HUDEP-2 (cell line): ENCODE measurements at regions not wholly inside any gene's neighbourhood (a gene's known extent, or its start where the extent isn't known, plus 50 kb on each side); places are given as distances from the start of the nearest gene placed in this dataset.
"Not testable (repeated sequence)": the region's sequence is repeated elsewhere in the genome, so short reads cannot be mapped to it uniquely, and the experiment has no call there.

Experiments
- DNase-seq, 76 experiments: peaks; one replicate each; lab custom pipeline; 2025; ENCODE audit not compliant: unreplicated experiment in 76 of 76; lab: John Stamatoyannopoulos, UW

GRCh38 chr3:87796843-87797185, 262.0 kb downstream of the CGGBP1 start:
- DNase-seq: no peak

- no peak for DNase-seq
Measured at GRCh38 chr3:87796137-87796842, 262.5 kb downstream of the CGGBP1 start.

- no peak for DNase-seq
Measured at GRCh38 chr3:87795701-87796100, 263.1 kb downstream of the CGGBP1 start.

- no peak for DNase-seq
Measured at GRCh38 chr3:87793337-87793877, 265.4 kb downstream of the CGGBP1 start.

GRCh38 chr3:87792534-87793336, 266.1 kb downstream of the CGGBP1 start, which contains the start of gene HTR1F:
Gene HTR1F, plus strand, starts transcription at chr3:87792706.
- no peak for DNase-seq

GRCh38 chr3:87792198-87792533, 266.6 kb downstream of the CGGBP1 start:
- no peak for DNase-seq

- DNase-seq: no peak
Measured at GRCh38 chr3:87791248-87792027, 267.4 kb downstream of the CGGBP1 start.

GRCh38 chr3:87789049-87789448, 269.8 kb downstream of the CGGBP1 start:
- DNase-seq: not testable (repeated sequence)

GRCh38 chr3:87788516-87788915, 270.3 kb downstream of the CGGBP1 start:
- DNase-seq: no peak

- DNase-seq: no peak
Measured at GRCh38 chr3:87780811-87781210, 278.0 kb downstream of the CGGBP1 start.

- DNase-seq: no peak
Measured at GRCh38 chr3:87778876-87779275, 279.9 kb downstream of the CGGBP1 start.

GRCh38 chr3:87771337-87772192, 287.2 kb downstream of the CGGBP1 start:
- DNase-seq: peak in 24 of 76 experiments; percentile 1 to 48 (median 12)

GRCh38 chr3:87766721-87767120, 292.1 kb downstream of the CGGBP1 start:
- no peak for DNase-seq

GRCh38 chr3:87765256-87765655, 293.5 kb downstream of the CGGBP1 start:
- DNase-seq: no peak

GRCh38 chr3:87761795-87762194, 297.0 kb downstream of the CGGBP1 start:
- DNase-seq: no peak

- DNase-seq: no peak
Measured at GRCh38 chr3:87761341-87761740, 297.5 kb downstream of the CGGBP1 start.

GRCh38 chr3:87756616-87757015, 302.2 kb downstream of the CGGBP1 start:
- DNase-seq: no peak

- no peak for DNase-seq
Measured at GRCh38 chr3:87755852-87756251, 303.0 kb downstream of the CGGBP1 start.

- no peak for DNase-seq
Measured at GRCh38 chr3:87742250-87742649, 316.6 kb downstream of the CGGBP1 start.

GRCh38 chr3:87740894-87741293, 317.9 kb downstream of the CGGBP1 start:
- DNase-seq: not testable (repeated sequence)
